Mesendoderm (in vitro differentiated cells): ENCODE measurements at regions not wholly inside any gene's neighbourhood (a gene's known extent, or its start where the extent isn't known, plus 50 kb on each side); places are given as distances from the start of the nearest gene placed in this dataset.

Experiments
- DNase-seq: peaks from one replicate; pipeline ENCODE4 v3.0.0; 2013
- H2AK5ac ChIP-seq: 2 replicates; pipeline ENCODE4 v1.6.1; 2013; ENCODE audit warnings: low read length, inconsistent platforms
- H2BK120ac ChIP-seq: 2 replicates; pipeline ENCODE4 v1.6.1; 2013; ENCODE audit warnings: low read depth, mild to moderate bottlenecking, low read length, moderate library complexity, mixed read lengths
- H2BK15ac ChIP-seq: replicated peaks from 2 replicates; pipeline ENCODE4 v1.6.1; 2013; ENCODE audit warnings: low read depth, mild to moderate bottlenecking, moderate library complexity
- H2BK5ac ChIP-seq: 2 replicates; pipeline ENCODE4 v1.6.1; 2013; ENCODE audit warnings: low read length, inconsistent platforms
- H3K18ac ChIP-seq: 2 replicates; pipeline ENCODE4 v1.6.1; 2013; ENCODE audit warnings: mild to moderate bottlenecking, low read length, mixed read lengths
- H3K23ac ChIP-seq: one replicate; pipeline ENCODE4 v1.6.1; 2013; ENCODE audit warnings: low read length
- H3K27ac ChIP-seq: 2 replicates; pipeline ENCODE4 v1.5.1; 2013; ENCODE audit warnings: low read depth, mild to moderate bottlenecking, inconsistent platforms, low read length, moderate library complexity
- H3K27me3 ChIP-seq: 2 replicates; pipeline ENCODE4 v1.6.1; 2013; ENCODE audit warnings: low read length, control low read depth, mild to moderate bottlenecking, inconsistent platforms; ENCODE audit not compliant: insufficient read depth, poor library complexity
- H3K36me3 ChIP-seq: 2 replicates; pipeline ENCODE4 v1.6.1; 2013; ENCODE audit warnings: low read length, inconsistent platforms; ENCODE audit not compliant: control insufficient read depth, insufficient read depth
- H3K4ac ChIP-seq: one replicate; pipeline ENCODE4 v1.6.1; 2013; ENCODE audit warnings: low read depth, mild to moderate bottlenecking, low read length, moderate library complexity
- H3K4me1 ChIP-seq: 2 replicates; pipeline ENCODE4 v1.6.1; 2013; ENCODE audit warnings: low read depth, low read length, inconsistent platforms; ENCODE audit not compliant: control insufficient read depth
- H3K4me2 ChIP-seq: 2 replicates; pipeline ENCODE4 v1.6.1; 2013; ENCODE audit warnings: low read length
- H3K4me3 ChIP-seq: 2 replicates; pipeline ENCODE4 v1.5.1; 2013; ENCODE audit warnings: mild to moderate bottlenecking, low read length
- H3K56ac ChIP-seq: one replicate; pipeline ENCODE4 v1.6.1; 2013; ENCODE audit warnings: low read length
- H3K79me1 ChIP-seq: 2 replicates; pipeline ENCODE4 v1.6.1; 2013; ENCODE audit warnings: low read length, inconsistent platforms
- H3K79me2 ChIP-seq: 2 replicates; pipeline ENCODE4 v1.6.1; 2013; ENCODE audit warnings: mild to moderate bottlenecking, low read length; ENCODE audit not compliant: control insufficient read depth, insufficient read depth
- H3K9ac ChIP-seq: 2 replicates; pipeline ENCODE4 v1.6.1; 2013; ENCODE audit warnings: low read length, inconsistent platforms
- H4K5ac ChIP-seq: one replicate; pipeline ENCODE4 v1.6.1; 2013; ENCODE audit warnings: low read length
- H4K8ac ChIP-seq: one replicate; pipeline ENCODE4 v1.6.1; 2013; ENCODE audit warnings: low read depth, mild to moderate bottlenecking, control low read depth, low read length, moderate library complexity
- WGBS: extraction: QIAGEN DNeasy Blood & Tissue Kit; methylation state at CpG from one replicate; pipeline ENCODE4 v1.1.7; 2013; ENCODE audit warnings: low lambda C conversion rate, missing lambda C conversion rate; ENCODE audit not compliant: insufficient coverage; ENCODE audit errors: extremely low coverage; 5-methylcytosine and 5-hydroxymethylcytosine counted together

DNA sequence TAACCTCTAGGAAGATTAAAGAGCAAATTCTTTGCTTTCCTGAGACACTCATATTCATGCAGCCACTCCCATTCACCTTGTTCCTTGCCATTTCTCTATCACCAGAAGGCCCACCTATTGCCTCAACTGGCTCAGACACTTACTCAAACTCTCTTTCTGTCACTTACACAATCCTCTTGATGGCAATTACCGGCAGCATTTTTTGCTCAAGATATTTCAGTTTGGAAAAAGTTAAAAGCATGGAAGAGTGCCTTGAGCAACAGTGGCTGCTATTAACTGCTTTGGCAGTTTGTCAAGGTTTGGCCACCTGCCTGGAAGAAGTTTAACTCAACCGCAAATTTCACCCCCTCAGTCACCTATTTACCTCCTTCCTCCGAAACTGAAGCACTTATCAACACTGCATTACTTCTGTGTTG lies 1104.0 kb upstream of the PIK3C3 start:
- WGBS: no CpG with 5 or more reads among the region's 3 CpGs
- Histone ChIP-seq H3K56ac (no peak overlapping the region), H3K4me1 (no peaks in the 10 kb centered on the region)

DNA sequence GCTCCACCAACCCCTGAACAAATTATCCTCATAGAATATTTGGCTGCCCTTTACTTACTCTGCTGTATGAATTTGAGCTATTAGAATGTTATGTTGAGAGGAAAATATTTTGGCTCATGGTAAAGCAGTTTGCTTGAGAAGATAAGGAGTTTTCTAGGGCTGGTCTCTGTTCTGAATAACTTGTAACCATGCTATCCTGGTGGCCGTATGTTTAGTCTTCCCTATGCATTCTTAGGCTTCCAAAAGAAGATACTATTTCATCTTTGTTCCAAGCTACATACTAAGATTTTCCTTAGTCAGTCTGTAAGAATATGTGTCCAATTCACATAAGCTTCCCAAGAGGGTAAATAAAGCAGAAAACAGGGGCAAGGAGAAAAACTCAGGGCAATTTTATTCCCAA lies 1105.1 kb upstream of the PIK3C3 start:
- H3K18ac ChIP-seq: no peak overlapping the region
- H3K4me3 ChIP-seq: no peak overlapping the region
- H2AK5ac ChIP-seq: no peak overlapping the region
- no peak overlapping the region for H2BK15ac ChIP-seq
- no peaks in the 10 kb centered on the region for H3K79me2 ChIP-seq
- no peaks in the 10 kb centered on the region for H3K36me3 ChIP-seq
- no peak overlapping the region for H3K9ac ChIP-seq
- no peak overlapping the region for H3K56ac ChIP-seq
- no peak overlapping the region for H4K5ac ChIP-seq
- no peak overlapping the region for H2BK5ac ChIP-seq
- H3K27ac ChIP-seq: no peak overlapping the region
- no peak overlapping the region for H3K4ac ChIP-seq
- H4K8ac ChIP-seq: no peak overlapping the region
- H3K4me1 ChIP-seq: no peaks in the 10 kb centered on the region
- DNase-seq: no peak
- no CpG with 5 or more reads among the region's 1 CpG for WGBS
- no peak overlapping the region for H2BK120ac ChIP-seq
- no peaks in the 10 kb centered on the region for H3K27me3 ChIP-seq
- H3K4me2 ChIP-seq: no peak overlapping the region
- no peaks in the 10 kb centered on the region for H3K79me1 ChIP-seq
- no peak overlapping the region for H3K23ac ChIP-seq

More for the DNA sequence above, 1104.0 kb upstream of the PIK3C3 start:
- no peak overlapping the region for H3K9ac ChIP-seq
- H3K4me3 ChIP-seq: no peak overlapping the region
- H2AK5ac ChIP-seq: no peak overlapping the region
- H3K36me3 ChIP-seq: no peaks in the 10 kb centered on the region
- no peak overlapping the region for H2BK5ac ChIP-seq
- no peak overlapping the region for H3K4ac ChIP-seq
- no peaks in the 10 kb centered on the region for H3K79me2 ChIP-seq
- DNase-seq: no peak
- no peak overlapping the region for H3K4me2 ChIP-seq
- H4K8ac ChIP-seq: no peak overlapping the region
- H3K27me3 ChIP-seq: no peaks in the 10 kb centered on the region
- no peak overlapping the region for H4K5ac ChIP-seq
- no peak overlapping the region for H3K27ac ChIP-seq
- no peak overlapping the region for H3K18ac ChIP-seq
- no peak overlapping the region for H2BK120ac ChIP-seq
- H3K23ac ChIP-seq: no peak overlapping the region
- H3K79me1 ChIP-seq: no peaks in the 10 kb centered on the region
- H2BK15ac ChIP-seq: no peak overlapping the region

DNA sequence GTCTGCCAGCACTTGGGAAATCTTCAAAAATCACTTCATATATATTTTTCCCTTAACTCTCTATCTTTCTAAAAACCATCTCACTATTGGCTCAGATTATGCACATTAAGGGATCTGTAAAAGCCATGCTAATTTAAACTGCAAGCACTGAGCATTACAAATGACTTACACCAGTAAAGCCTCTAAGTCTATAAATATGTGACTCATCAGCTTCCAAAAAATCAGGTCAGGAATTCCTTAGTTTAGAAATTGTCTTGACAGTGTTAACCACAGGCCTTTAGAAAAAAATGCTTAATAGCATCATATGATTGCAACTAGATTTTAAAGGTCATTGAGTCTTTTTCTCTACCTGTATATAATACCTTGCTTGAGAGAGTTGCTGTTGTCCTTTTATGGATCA lies 1113.6 kb upstream of the PIK3C3 start:
- H3K79me1 ChIP-seq: no peaks in the 10 kb centered on the region
- no peak overlapping the region for H2AK5ac ChIP-seq
- no peak overlapping the region for H3K18ac ChIP-seq
- no peak overlapping the region for H3K4ac ChIP-seq
- H3K27me3 ChIP-seq: no peaks in the 10 kb centered on the region
- H3K9ac ChIP-seq: no peak overlapping the region
- H3K27ac ChIP-seq: no peak overlapping the region
- H3K56ac ChIP-seq: no peak overlapping the region
- no peak overlapping the region for H2BK120ac ChIP-seq
- no peak overlapping the region for H3K23ac ChIP-seq
- no peak for DNase-seq
- no peak overlapping the region for H4K8ac ChIP-seq
- no peak overlapping the region for H3K4me3 ChIP-seq
- H3K79me2 ChIP-seq: no peaks in the 10 kb centered on the region
- H3K4me1 ChIP-seq: no peaks in the 10 kb centered on the region
- no peak overlapping the region for H4K5ac ChIP-seq
- H3K4me2 ChIP-seq: no peak overlapping the region
- no peak overlapping the region for H2BK5ac ChIP-seq
- no peak overlapping the region for H2BK15ac ChIP-seq
- no peaks in the 10 kb centered on the region for H3K36me3 ChIP-seq

- Histone ChIP-seq H2AK5ac (no peak overlapping the region), H3K79me1 (no peaks in the 10 kb centered on the region), H2BK15ac (no peak overlapping the region), H3K18ac (no peak overlapping the region), H3K79me2 (no peaks in the 10 kb centered on the region), H3K23ac (no peak overlapping the region), H3K56ac (no peak overlapping the region), H4K8ac (no peak overlapping the region), H3K4ac (no peak overlapping the region), H3K36me3 (no peaks in the 10 kb centered on the region), H3K4me3 (no peak overlapping the region), H2BK120ac (no peak overlapping the region), H3K4me2 (no peak overlapping the region), H3K27me3 (no peaks in the 10 kb centered on the region), H3K27ac (no peak overlapping the region), H2BK5ac (no peak overlapping the region), H4K5ac (no peak overlapping the region), H3K9ac (no peak overlapping the region), H3K4me1 (no peaks in the 10 kb centered on the region)
- no peak for DNase-seq
- no CpG with 5 or more reads among the region's 3 CpGs for WGBS
Observed at GRCh38 chr18:40841063-40841462, 1114.0 kb upstream of the PIK3C3 start.

- Histone ChIP-seq H3K18ac (no peak overlapping the region), H3K23ac (no peak overlapping the region), H3K4me1 (no peaks in the 10 kb centered on the region), H2BK5ac (no peak overlapping the region), H4K5ac (no peak overlapping the region), H3K56ac (no peak overlapping the region), H3K9ac (no peak overlapping the region), H2AK5ac (no peak overlapping the region), H2BK120ac (no peak overlapping the region), H3K27me3 (no peaks in the 10 kb centered on the region), H3K27ac (no peak overlapping the region), H3K4me3 (no peak overlapping the region), H3K4me2 (no peak overlapping the region), H2BK15ac (no peak overlapping the region), H3K4ac (no peak overlapping the region), H3K79me1 (no peaks in the 10 kb centered on the region), H3K36me3 (no peaks in the 10 kb centered on the region), H3K79me2 (no peaks in the 10 kb centered on the region), H4K8ac (no peak overlapping the region)
- no CpG with 5 or more reads among the region's 3 CpGs for WGBS
- no peak for DNase-seq
Observed at GRCh38 chr18:40832362-40832761, 1122.7 kb upstream of the PIK3C3 start.

- no peaks in the 10 kb centered on the region for H3K79me1 ChIP-seq
- no peak overlapping the region for H2BK5ac ChIP-seq
- no peaks in the 10 kb centered on the region for H3K36me3 ChIP-seq
- no peak overlapping the region for H2BK120ac ChIP-seq
- H3K23ac ChIP-seq: no peak overlapping the region
- no peak overlapping the region for H3K4ac ChIP-seq
- no CpG with 5 or more reads among the region's 1 CpG for WGBS
- H3K4me1 ChIP-seq: no peaks in the 10 kb centered on the region
- DNase-seq: no peak
- no peak overlapping the region for H4K8ac ChIP-seq
- H3K27ac ChIP-seq: no peak overlapping the region
- H4K5ac ChIP-seq: no peak overlapping the region
- H3K9ac ChIP-seq: no peak overlapping the region
- no peak overlapping the region for H3K56ac ChIP-seq
- H3K4me3 ChIP-seq: no peak overlapping the region
- H3K79me2 ChIP-seq: no peaks in the 10 kb centered on the region
- no peaks in the 10 kb centered on the region for H3K27me3 ChIP-seq
- no peak overlapping the region for H3K4me2 ChIP-seq
- H3K18ac ChIP-seq: no peak overlapping the region
- H2AK5ac ChIP-seq: no peak overlapping the region
- H2BK15ac ChIP-seq: no peak overlapping the region
Observed at GRCh38 chr18:40824291-40824690, 1130.7 kb upstream of the PIK3C3 start.
